AG04449 (cell line): ENCODE measurements at regions not wholly inside any gene's neighbourhood (a gene's known extent, or its start where the extent isn't known, plus 50 kb on each side); places are given as distances from the start of the nearest gene placed in this dataset.

ENCODE experiments used
- CTCF ChIA-PET: fragments of 350-600 bp; formaldehyde crosslinking; extraction: SDS; loops from one replicate; lab custom pipeline; 2021; ENCODE audit warnings: antibody characterized with exemption; lab: Yijun Ruan, JAX
- POLR2A ChIA-PET: fragments of 400-600, 350-600 bp; formaldehyde crosslinking; extraction: SDS; loops from one replicate; lab custom pipeline; 2020; ENCODE audit warnings: antibody characterized with exemption, inconsistent platforms; lab: Yijun Ruan, JAX
- DNase-seq: peaks from one replicate; pipeline ENCODE4 v3.0.0-alpha.2; 2010; ENCODE audit warnings: low read depth, low spot score
- H3K4me3 ChIP-seq: 2 replicates; pipeline ENCODE4 v1.5.1; 2011; ENCODE audit warnings: low read depth, mild to moderate bottlenecking, control low read depth, low read length
- CTCF ChIP-seq: IDR thresholded peaks from one replicate; pipeline ENCODE4 v1.5.1; 2011; ENCODE audit warnings: mild to moderate bottlenecking, moderate library complexity, low read length, control low read depth, inconsistent platforms; ENCODE audit not compliant: insufficient read depth; ENCODE audit errors: missing control alignments

GRCh38 chr15:47390208-47390765 is 327.0 kb upstream of the SEMA6D start:
- POLR2A ChIA-PET, result no interaction called here
- no peak for TF ChIP-seq CTCF
- no peak for DNase-seq
- no peak overlapping the region for H3K4me3 ChIP-seq
- CTCF ChIA-PET, result no interaction called here

- DNase-seq, result no peak
- no peak overlapping the region for H3K4me3 ChIP-seq
- ChIA-PET POLR2A (interaction anchor here (0.6 kb wide), 1 partner anchor 20 kb away, joined by 3 read pairs; no protein-coding TSS in a partner anchor), CTCF (interaction anchor here (1.8 kb wide), 1 partner anchor 20 kb away, joined by 4 read pairs; no protein-coding TSS in a partner anchor)
- TF ChIP-seq CTCF, result no peak
Measured at GRCh38 chr15:47394286-47394809, 323.0 kb upstream of the SEMA6D start.

GRCh38 chr15:47395076-47395475 is 322.2 kb upstream of the SEMA6D start:
- no peak overlapping the region for H3K4me3 ChIP-seq
- no peak for DNase-seq
- ChIA-PET POLR2A (interaction anchor here (0.6 kb wide), 1 partner anchor 21 kb away, joined by 3 read pairs; no protein-coding TSS in a partner anchor), CTCF (interaction anchor here (1.8 kb wide), 1 partner anchor 21 kb away, joined by 4 read pairs; no protein-coding TSS in a partner anchor)
- no peak for TF ChIP-seq CTCF

GRCh38 chr15:47397655-47398054 is 319.6 kb upstream of the SEMA6D start:
- CTCF ChIA-PET, result interaction anchor here (0.7 to 2.2 kb wide), 2 partner anchors 10 to 12 kb away, joined by 3 to 6 read pairs; no protein-coding TSS in a partner anchor
- DNase-seq, result no peak
- no peak for TF ChIP-seq CTCF
- no peak overlapping the region for H3K4me3 ChIP-seq
- POLR2A ChIA-PET, result no interaction called here

- H3K4me3 ChIP-seq, result no peak overlapping the region
- CTCF ChIA-PET, result interaction anchor here (2.2 kb wide), 1 partner anchor 12 kb away, joined by 6 read pairs; no protein-coding TSS in a partner anchor
- TF ChIP-seq CTCF, result no peak
- POLR2A ChIA-PET, result no interaction called here
- no peak for DNase-seq
Measured at GRCh38 chr15:47398132-47398531, 319.2 kb upstream of the SEMA6D start.

GRCh38 chr15:47398594-47398993 is 318.7 kb upstream of the SEMA6D start:
- no peak for TF ChIP-seq CTCF
- H3K4me3 ChIP-seq, result no peak overlapping the region
- no peak for DNase-seq
- CTCF ChIA-PET, result interaction anchor here (2.2 kb wide), 1 partner anchor 11 kb away, joined by 6 read pairs; no protein-coding TSS in a partner anchor
- POLR2A ChIA-PET, result no interaction called here
